Limb (tissue), 2 donors: ENCODE measurements at regions not wholly inside any gene's neighbourhood (a gene's known extent, or its start where the extent isn't known, plus 50 kb on each side); places are given as distances from the start of the nearest gene placed in this dataset.
"Not testable (repeated sequence)": the region's sequence is repeated elsewhere in the genome, so short reads cannot be mapped to it uniquely, and the experiment has no call there.

Experiments
- DNase-seq, 2 donors: peaks; one replicate each; pipeline ENCODE4 v3.0.0-alpha.2; 2016; ENCODE audit errors: extremely low spot score in 2 of 2

DNA sequence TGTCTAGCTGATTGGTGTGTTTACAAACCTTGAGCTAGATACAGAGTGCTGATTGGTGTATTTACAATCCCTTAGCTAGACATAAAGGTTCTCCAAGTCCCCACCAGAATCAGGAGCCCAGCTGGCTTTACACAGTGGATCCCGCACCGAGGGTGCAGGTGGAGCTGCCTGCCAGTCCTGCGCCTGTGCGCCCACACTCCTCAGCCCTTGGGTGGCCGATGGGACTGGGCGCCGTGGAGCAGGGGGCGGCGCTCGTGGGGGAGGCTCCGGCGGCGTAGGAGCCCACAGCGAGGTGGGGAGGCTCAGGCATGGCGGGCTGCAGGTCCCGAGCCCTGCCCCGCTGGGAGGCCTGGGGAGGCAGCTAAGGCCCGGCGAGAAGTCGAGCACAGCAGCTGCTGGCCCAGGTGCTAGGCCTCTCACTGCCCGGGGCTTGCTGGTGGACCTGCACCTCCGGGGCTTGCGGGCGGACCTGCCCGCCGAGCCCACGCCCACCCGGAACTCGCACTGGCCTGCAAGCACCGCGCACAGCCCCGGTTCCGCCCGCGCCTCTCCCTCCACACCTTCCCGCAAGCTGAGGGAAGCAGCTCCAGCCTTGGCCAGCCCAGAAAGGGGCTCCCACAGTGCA lies 51.0 kb upstream of the CDYL start:
- DNase-seq = not testable (repeated sequence)

GRCh38 chr6:4724727-4725126 lies 51.5 kb upstream of the CDYL start:
- not testable (repeated sequence) for DNase-seq

DNA sequence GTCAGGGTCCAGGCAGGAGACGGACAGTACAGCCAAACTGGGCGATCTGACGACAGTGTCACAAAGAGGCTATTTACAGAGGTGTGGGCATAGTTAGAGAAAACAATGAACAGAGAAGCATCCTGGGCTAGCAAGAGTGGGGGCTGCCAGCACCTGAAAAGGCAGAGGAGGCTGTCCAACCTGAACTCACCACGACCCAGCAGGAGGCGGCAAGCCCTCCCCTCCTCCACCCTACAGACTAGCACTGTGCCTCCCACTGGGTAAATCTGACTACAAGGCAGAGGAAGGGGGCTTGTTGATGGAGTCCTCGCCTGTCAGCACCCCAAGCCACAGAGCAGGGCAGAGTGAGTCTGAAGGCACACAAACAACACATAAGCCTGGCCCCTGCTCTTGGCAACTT lies 52.8 kb upstream of the CDYL start:
- DNase-seq = no peak

DNA sequence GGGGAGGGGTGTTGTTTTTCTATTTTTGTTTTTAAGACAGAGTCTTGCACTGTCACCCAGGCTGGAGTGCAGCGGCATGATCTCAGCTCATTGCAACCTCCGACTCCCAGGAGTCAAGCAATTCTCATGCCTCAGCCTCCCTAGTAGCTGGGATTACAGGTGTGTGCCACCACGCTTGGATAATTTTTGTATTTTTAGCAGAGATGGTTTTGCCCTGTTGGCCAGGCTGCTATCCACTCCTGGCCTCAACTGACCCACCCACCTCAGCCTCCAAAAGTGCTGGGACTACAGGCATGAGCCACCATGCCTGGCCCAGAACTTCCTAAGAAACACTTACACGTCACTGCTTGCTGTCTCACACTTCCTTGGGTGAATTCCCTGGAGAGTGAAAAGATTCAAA lies 54.8 kb upstream of the CDYL start:
- DNase-seq = not testable (repeated sequence)

DNA sequence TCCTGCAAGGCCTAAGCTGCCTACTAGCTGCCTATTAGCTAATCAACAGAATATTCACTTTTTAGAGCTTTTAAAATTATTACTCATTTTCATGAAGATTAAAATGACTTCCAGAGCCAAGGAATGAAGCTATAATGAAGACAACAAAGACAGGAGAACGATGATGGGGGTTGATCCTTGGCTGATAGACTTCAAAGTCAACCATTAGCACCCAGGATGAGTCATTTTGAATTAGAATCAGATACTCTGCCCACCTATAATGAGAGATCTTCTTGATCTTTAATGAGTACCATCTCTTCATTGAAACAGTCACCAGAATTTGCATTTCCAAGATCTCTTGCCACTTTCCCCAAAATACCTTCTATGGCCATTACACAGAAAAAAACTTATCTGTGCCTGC lies 56.7 kb upstream of the CDYL start:
- no peak for DNase-seq

DNA sequence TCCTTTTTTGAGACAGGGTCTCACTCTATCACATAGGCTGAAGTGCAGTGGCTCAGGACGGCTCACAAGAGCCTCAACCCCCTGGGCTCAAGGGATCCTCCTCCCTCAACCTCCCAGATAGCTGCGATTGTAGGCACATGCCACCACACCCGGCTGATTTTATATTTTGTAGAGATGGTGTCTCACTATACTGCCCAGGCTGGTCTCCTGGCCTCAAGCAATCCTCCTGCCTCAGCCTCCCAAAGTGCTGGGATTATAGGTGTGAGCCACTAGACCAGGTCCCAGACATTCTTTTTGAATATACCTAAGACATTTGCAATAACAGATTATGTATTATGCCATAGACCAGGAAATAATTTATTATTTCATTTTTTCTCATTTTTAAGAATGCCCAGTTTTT lies 58.3 kb upstream of the CDYL start:
- no peak for DNase-seq

DNA sequence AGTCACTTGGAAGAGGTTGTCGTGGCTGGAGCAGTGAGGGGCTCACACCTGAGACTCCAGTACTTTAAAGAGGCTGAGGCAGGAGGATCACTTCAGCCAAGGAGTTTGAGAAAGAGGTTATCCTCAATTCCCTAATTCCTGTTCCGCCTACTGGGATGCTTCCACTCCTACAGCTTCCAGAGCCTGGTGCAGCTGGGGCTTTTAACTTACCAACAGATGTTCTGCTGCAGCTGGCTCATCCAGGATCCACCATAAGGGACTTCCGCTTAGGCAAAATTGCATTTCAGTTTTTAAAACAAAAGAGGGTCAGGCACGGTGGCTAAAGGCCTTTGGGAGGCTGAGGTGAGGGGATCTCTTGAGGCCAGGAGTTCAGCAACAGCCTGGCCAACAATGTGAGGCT lies 59.1 kb upstream of the CDYL start:
- peak in 1 of 2 donors; percentile 34 for DNase-seq

DNA sequence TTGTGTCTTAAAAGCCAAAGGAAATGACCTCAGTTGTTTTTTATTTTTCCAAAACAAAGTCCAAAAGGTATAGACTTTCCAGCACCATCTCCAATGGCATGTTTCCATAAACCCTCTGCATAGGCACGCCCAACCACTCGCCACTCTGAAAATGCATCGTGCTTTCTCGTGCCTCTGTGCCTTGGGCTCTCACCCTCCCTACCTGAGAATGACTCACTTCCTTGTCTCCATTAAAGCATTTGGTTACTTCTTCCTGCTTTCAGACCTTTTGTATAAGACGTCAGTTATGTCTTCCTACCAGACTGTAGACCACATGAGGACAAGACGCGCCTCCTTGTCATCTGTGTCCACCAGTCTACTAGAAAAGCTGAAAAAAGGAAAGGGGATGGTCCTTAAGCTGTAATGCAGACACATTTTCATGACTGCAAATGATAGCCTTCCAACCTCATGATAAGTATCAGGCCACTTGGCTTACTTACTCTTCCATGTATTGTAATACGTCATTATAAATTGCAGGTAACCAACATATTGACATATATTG lies 61.2 kb upstream of the CDYL start:
- no peak for DNase-seq

DNA sequence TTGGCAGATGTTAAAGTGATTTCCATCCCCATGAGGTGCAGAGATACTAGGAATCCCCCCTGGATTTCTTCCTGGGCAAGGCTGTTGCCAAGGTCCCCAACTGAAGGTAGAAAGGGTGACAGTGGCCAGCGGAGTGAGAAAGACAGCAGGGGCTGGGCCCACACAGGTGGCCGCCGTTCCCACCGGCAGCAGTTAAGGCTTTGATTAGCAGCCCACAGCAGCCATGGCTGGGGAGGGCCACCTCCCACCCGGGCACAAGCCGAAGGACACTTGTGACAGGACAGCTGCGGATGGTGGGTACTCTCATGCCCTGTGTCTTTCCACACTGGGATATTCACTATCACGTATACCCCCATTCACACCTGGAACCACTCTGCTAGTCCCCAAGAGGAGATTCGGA lies 63.9 kb upstream of the CDYL start:
- DNase-seq = no peak

- no peak for DNase-seq
Observed at GRCh38 chr6:4707011-4707410, 69.2 kb upstream of the CDYL start.

DNA sequence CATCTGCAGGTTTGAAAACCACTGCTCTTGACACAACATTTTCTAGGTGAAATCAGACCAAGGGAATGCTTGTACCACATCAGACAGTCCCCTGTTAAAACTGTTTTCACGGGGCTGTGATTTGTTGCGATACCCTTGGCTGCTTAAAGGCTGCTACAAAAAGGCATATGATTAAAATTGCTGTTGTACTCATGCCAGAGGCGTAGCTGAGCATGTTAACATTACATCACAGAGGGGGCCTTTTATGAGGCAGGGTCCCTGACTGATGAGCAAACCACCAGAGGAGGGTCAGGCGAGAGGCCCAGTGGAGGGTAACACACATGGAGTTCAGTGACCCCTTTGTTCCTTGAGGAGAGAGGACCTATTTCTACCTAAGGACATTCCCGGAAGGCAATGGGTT lies 70.4 kb upstream of the CDYL start:
- DNase-seq = no peak

- DNase-seq = no peak
Observed at GRCh38 chr6:4703382-4703781, 72.8 kb upstream of the CDYL start.

DNA sequence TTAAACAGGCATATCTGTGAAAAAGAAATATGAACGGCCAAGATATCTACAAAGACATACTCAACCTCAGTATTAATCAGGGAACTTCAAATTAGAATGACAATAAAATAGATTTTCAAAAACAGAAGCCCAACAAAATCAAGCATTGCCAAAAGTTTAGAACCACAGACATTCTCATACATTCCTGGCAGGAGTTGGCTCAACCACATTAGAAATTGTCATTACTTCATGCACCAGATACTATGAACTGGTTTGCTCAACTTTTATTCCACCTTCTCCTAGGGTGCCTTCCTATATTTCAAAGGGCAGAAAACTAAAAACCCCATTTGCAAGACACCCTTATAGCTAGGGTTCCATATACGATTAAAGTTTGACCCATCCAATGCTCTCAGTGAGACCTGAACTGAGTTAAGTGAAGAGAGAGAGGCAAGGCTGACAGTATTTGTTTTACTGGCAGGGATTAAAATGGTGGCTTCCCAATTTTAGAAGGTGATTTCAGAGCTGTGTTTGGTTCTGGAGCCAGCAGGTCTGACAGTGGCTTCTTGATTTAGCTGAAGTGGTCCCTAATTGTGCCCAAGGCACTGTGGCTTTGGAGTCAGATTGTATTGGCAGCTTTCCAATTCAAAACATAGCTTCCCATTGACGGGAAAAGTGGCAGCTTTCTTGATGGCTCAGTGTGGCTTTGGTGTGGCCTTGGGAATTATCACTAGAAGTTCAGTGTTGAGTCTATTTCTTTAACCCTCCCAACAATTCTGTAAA lies 77.1 kb upstream of the CDYL start:
- no peak for DNase-seq

DNA sequence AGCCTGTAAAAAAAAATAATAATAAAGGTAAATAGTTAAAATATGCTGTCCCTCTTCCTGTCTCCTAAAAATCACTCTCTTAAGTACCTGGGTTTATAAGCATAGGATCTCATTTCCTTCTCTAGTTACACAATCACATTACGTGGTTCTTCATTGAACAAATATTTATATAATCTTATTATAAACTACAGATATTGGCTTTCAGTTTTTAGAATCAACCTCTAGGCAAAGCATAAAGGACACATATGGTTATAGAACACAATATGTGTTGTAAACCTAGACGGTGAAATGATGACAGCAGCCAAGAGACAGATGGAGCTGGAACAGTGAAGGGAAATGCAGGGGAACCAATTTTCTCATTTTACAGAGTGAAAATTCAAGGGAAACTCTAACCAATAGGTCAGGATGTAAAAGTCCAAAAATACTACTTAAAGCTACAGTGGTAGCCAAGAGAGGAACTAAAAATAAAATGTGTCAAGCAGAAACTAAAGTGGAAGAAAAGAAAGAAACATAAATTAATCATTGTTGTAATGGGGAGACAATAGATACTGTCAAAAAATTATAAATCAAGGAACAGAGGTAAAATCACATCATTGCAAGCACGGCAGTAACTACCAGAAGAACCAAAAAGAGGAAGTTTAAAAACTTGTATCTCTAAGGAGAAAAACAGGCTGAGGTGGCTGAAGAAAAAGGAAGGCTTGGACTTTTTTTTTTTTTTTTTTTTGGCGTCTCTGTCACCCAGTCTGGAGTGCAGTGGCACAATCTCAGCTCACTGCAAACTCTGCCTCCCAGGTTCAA lies 82.8 kb upstream of the CDYL start:
- DNase-seq = no peak

- DNase-seq = no peak
Observed at GRCh38 chr6:4692664-4693063, 83.5 kb upstream of the CDYL start.

- no peak for DNase-seq
Observed at GRCh38 chr6:4687989-4688947, 87.9 kb upstream of the CDYL start.

GRCh38 chr6:4687656-4687988 lies 88.6 kb upstream of the CDYL start:
- no peak for DNase-seq

GRCh38 chr6:4682431-4683097 lies 93.6 kb upstream of the CDYL start:
- no peak for DNase-seq

DNA sequence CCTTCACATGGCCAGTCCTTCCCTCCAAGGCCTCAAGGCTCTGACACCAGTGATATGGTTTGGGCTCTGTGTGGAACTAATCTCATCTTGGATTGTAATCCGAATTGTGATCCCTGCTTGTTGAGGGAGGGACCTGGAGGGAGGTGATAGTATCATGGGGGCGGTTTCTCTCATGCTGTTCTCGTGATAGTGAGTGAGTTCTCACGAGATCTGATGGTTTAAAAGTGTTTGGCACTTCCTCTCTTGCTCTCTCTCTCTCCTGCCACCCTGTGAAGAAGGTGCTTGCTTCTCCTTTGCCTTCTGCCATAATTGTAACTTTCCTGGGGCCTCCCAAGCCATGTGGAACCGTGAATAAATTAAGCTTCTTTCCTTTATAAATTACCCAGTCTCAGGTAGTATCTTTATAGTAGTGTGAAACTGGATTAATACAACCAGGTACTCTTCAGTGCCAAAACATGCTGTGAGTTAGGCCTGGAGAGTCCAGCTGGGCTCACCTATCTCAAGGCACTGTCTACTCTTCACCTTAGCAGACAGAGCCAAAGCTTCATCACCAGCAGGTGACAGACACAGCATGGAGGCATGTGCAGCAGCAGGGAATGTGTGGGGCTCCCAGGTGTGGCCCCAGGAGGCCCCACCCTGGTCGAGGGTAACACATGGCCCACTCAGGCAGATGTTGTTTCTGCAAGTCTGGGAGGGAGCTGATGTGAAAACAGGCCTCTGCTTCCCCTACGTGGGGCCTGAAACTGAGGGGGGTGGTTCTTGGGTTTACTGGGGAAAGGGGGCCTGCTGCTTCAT lies 97.5 kb upstream of the CDYL start:
- no peak for DNase-seq

GRCh38 chr6:4677751-4678065 lies 98.5 kb upstream of the CDYL start:
- DNase-seq = no peak
